GM18867 (cell line): ENCODE measurements at regions not wholly inside any gene's neighbourhood (a gene's known extent, or its start where the extent isn't known, plus 50 kb on each side); places are given as distances from the start of the nearest gene placed in this dataset.

Source experiments
- ATAC-seq: cut with Tn5 transposase; IDR thresholded peaks from one replicate; pipeline ENCODE4 v1.9.1; 2021; ENCODE audit warnings: mild to moderate bottlenecking, moderate library complexity; ENCODE audit not compliant: unreplicated experiment

GRCh38 chr21:9246010-9246409 lies 1275.4 kb upstream of the TPTE start:
- ATAC-seq, result peak; percentile 35

GRCh38 chr21:9246481-9247289 lies 1274.7 kb upstream of the TPTE start:
- ATAC-seq, result peak; percentile 55

DNA sequence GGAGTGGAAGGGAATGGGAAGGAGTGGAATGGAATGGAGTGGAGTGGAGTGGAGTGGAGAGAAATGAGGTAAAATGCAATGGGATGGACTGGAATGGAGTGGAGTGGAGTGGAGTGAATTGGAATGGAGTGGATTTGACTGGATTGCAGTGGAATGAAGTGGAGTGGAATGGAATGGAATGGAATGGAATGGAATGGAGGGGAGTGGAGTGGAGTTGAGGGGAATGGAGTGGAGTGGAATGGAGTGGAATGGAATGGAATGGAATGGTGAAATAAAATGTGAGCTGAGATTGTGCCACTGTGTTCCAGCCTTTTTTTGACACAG lies 1274.1 kb upstream of the TPTE start:
- ATAC-seq, result peak; percentile 27

GRCh38 chr21:9247616-9248317 lies 1273.6 kb upstream of the TPTE start:
- peak; percentile 37 for ATAC-seq
